Stimulated activated effector memory CD8-positive, alpha-beta T cell treated with anti-CD3 and anti-CD28 coated beads, Interleukin-12 subunit alpha, Interleukin-12 subunit beta, amount 100 ng/mL, for 72 hours (primary cell): ENCODE measurements at regions not wholly inside any gene's neighbourhood (a gene's known extent, or its start where the extent isn't known, plus 50 kb on each side); places are given as distances from the start of the nearest gene placed in this dataset.

Experiments
- ATAC-seq: fragments of 150-1000 bp; cut with Tn5 transposase; 2 replicates; pipeline ENCODE4 v1.10.0; 2021
- DNase-seq, 2 donors: peaks; one replicate each; pipeline ENCODE4 v3.0.0; 2021 to 2022; ENCODE audit warnings: low spot score in 2 of 2
- H3K27ac Mint-ChIP-seq: one replicate; pipeline ENCODE4 v1.8.0; 2022; ENCODE audit warnings: mild to moderate bottlenecking, mixed read lengths
- H3K36me3 Mint-ChIP-seq: one replicate; pipeline ENCODE4 v1.8.0; 2022; ENCODE audit warnings: mild to moderate bottlenecking, mixed read lengths
- H3K4me1 Mint-ChIP-seq: one replicate; pipeline ENCODE4 v1.8.0; 2022; ENCODE audit warnings: mixed read lengths
- H3K4me3 Mint-ChIP-seq: one replicate; pipeline ENCODE4 v1.8.0; 2022; ENCODE audit warnings: mild to moderate bottlenecking, mixed read lengths
- H3K9me3 Mint-ChIP-seq: one replicate; pipeline ENCODE4 v1.8.0; 2022; ENCODE audit warnings: mixed read lengths

DNA sequence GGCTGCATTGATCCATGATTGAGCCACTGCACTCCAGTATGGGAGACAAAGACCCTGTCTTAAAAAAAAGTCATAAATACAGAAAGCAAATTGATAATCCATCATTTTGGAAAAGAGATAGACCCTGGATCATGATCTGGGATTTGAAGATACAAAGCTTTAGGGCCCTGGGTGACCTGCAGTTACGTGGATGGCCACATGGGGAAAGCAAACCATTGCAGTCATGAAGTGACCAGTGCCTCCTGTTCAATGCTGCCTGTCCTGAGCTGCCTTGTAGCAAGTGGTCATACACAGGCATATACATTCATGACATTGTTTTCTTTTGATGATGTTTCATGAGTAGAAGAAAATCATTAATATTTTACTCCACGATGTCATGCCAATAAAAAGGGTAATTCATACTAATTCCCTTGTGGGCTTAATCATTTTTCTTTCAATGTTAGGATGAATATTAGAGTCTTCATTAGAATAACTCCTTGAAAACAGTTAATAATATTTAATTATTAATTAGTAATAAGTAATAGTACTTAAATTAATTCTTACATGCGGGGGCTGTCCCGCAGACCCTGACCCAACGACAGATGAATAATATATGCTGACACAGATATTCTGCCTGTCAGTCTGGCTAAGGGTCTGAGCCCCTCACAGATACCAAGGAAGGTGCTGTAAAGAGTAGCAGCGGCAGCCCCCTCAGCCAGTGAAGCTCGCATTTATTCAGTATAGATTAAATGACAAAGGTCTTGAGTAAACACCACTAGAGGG, 109.0 kb upstream of the UNC13C start:
- Mint-ChIP-seq H3K4me3 (no peak overlapping the region), H3K4me1 (no peaks in the 10 kb centered on the region), H3K36me3 (no peaks in the 10 kb centered on the region), H3K9me3 (peaks cover 7% of the 10 kb centered on the region), H3K27ac (no peak overlapping the region)
- ATAC-seq = no peak
- no peak for DNase-seq

DNA sequence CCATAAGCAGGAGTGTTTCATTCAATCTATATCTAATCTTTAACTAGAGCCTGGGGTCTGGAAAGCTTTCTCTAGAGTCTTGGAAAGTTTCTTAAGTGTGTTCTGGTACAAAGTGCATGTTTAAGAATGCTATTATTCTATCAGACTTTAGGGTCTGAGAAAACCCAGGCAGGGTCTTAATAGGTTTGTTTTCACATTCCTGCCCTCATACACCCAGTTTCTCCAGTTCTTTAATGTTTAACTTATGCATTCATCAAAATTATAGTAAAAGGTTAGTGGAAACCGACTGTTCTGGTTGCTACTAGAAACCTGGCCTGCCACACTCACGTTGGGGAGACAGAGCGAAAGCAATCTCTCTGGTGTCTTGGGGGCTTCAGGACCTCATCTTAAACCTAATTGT, 102.9 kb upstream of the WDR72 start:
- Mint-ChIP-seq H3K4me3 (no peak overlapping the region), H3K9me3 (no peaks in the 10 kb centered on the region), H3K4me1 (no peaks in the 10 kb centered on the region), H3K36me3 (no peaks in the 10 kb centered on the region), H3K27ac (no peak overlapping the region)
- no peak for DNase-seq
- no peak for ATAC-seq

DNA sequence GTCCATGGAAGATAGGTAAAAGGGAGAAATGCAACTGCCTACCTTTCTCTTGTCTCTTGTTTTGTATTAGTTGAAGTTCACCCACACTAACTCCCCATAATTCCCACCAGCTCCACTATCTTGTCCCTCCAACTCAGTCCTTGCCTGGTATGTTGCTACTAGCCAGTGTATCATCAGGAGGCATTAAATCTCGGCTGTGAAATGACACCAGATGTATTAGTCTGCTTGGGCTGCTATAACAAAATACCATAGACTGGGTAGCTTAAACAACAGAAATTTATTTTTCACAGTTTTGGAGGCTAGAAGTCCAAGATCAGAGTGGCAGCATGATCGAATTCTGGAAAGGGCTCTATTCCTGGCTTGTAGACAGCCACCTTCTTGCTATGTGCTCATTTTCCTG, 102.3 kb upstream of the WDR72 start:
- H3K36me3 Mint-ChIP-seq = no peaks in the 10 kb centered on the region
- no peaks in the 10 kb centered on the region for H3K4me1 Mint-ChIP-seq
- H3K9me3 Mint-ChIP-seq = no peaks in the 10 kb centered on the region
- ATAC-seq = no peak
- no peak for DNase-seq
- no peak overlapping the region for H3K27ac Mint-ChIP-seq
- H3K4me3 Mint-ChIP-seq = no peak overlapping the region

DNA sequence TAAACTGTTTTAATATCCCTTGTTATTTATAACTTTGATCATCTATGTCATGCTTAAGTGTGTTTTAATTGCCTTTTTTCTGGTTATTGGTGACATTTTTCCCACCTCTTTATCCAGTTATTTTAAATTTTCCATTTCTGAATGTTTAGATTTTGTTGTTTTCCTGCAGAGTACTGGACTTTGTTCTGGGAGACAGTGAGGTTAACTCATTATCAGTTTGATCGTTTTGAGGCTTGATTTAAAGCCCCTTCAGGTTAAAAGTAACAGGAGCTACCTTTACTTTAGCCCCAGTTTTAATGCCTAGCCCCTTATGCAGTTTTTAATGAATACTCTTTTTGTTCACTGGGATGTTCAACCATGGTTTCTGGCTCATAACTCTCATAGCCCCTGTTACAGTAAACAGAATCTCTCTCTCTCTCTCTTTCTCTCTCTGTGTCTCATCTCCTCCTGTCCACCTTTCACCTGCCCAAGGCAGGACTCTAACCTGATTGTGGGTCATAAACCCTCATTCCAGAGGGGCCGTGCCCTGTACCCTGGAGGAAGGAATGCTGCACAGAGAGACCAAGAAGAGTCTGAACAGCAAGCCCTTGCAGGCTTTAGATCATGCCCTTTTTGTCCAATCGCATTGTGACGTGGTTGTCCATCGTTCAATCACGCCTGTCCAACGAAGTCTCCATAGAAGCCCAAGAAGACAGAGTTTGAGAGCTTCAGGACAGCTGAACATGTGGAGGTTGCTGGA, 91.8 kb upstream of the WDR72 start:
- Mint-ChIP-seq H3K27ac (no peak overlapping the region), H3K4me1 (no peaks in the 10 kb centered on the region), H3K4me3 (no peak overlapping the region), H3K9me3 (peaks cover 7% of the 10 kb centered on the region), H3K36me3 (no peaks in the 10 kb centered on the region)
- no peak for DNase-seq
- peak; percentile 13 for ATAC-seq

DNA sequence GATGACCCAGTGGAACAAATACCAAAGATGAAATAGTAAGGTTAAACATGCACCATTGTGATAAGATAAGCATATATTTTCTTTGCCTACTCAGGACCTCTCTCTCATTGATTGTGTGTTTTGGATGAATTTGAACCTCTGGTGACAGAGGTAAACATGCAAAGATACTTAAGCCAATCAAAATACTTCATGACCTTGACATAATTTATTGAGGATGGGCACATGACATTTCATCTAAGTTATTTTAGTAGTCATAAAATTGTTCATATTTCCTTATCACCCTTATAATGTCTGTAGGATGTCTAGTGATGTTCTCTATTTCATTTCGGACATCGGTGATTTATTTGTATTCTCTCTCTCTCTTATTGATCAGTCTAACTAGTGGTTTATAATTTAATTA, 88.3 kb upstream of the WDR72 start:
- no peaks in the 10 kb centered on the region for H3K36me3 Mint-ChIP-seq
- no peak overlapping the region for H3K27ac Mint-ChIP-seq
- DNase-seq (no peak), ATAC-seq (no peak)
- H3K4me1 Mint-ChIP-seq = no peaks in the 10 kb centered on the region
- peaks cover 7% of the 10 kb centered on the region for H3K9me3 Mint-ChIP-seq
- no peak overlapping the region for H3K4me3 Mint-ChIP-seq

DNA sequence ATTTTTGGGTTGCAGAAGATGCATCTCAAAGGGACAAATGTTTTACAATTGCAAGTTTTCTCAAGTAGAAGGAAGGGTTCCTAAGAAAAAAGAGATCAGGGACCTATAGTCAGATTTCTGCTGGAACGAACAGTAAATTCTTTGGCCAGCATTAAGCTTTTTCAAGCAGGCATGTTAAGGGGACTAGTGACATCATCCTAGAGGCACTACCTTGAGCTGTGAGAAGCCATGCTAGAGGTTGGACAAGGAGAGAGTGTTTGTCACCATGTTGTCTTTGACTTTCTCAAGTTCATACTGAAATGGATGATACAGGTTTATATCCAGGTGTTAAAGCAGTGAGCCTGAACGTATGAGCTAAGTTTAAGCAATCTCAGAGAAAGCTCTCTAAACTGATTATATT, 85.2 kb upstream of the WDR72 start:
- Mint-ChIP-seq H3K4me3 (no peak overlapping the region), H3K9me3 (no peaks in the 10 kb centered on the region), H3K36me3 (no peaks in the 10 kb centered on the region), H3K4me1 (no peaks in the 10 kb centered on the region), H3K27ac (no peak overlapping the region)
- ATAC-seq (no peak), DNase-seq (no peak)

DNA sequence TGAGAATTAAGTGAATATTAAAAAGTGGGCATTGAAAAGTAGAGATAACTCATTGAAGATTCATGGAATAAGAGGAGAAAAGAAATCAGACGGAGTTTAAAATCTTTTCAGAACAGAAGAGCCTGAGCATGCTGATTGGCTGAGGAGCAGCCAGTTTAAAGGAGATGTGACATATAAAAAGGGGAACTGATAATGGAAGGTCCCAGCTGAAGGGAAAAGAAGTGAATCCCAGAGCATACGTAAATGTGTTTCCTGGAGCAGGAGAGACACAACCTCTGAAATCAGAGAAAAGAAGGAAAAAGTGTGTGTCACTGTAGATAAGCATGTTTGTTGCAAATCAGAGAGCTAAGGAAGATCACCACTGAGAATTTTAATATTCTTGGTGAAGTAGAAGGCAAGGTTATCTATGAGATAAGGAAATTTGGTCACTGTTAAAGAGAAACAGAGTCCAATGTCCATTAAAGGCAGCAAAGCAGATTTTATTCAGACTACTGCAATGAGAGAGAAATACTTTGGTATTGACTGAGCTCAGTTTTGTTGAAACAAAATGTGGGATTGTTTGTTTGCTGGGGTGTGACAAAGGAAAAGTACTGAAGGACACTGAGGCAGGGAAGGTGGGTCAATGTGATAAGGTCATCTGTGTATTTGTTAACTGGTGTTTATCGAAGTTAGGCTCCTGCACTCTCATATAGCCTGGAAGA, 84.6 kb upstream of the WDR72 start:
- DNase-seq (no peak), ATAC-seq (no peak)
- H3K4me1 Mint-ChIP-seq = no peaks in the 10 kb centered on the region
- no peaks in the 10 kb centered on the region for H3K9me3 Mint-ChIP-seq
- H3K27ac Mint-ChIP-seq = no peak overlapping the region
- no peak overlapping the region for H3K4me3 Mint-ChIP-seq
- no peaks in the 10 kb centered on the region for H3K36me3 Mint-ChIP-seq

DNA sequence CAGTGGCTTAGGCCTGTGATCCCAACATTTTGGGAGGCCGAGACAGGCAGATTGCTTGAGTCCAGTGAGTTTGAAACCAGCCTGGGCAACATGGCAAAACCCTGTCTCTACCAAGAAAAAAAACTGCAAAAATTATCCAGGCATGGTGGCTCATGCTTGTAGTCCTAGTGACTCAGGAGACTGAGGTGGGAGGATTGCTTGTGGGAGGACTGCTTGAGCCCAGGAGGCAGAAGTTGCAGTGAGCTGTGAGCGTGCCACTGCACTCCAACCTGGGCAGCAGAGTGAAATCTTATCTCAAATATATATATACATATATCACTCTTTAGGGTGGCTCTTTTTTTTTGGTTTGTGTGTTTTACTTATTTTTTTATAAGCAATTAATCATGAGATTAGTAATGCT, 83.7 kb upstream of the WDR72 start:
- H3K27ac Mint-ChIP-seq = no peak overlapping the region
- no peak for DNase-seq
- H3K36me3 Mint-ChIP-seq = no peaks in the 10 kb centered on the region
- H3K4me1 Mint-ChIP-seq = no peaks in the 10 kb centered on the region
- H3K9me3 Mint-ChIP-seq = no peaks in the 10 kb centered on the region
- no peak overlapping the region for H3K4me3 Mint-ChIP-seq
- no peak for ATAC-seq

DNA sequence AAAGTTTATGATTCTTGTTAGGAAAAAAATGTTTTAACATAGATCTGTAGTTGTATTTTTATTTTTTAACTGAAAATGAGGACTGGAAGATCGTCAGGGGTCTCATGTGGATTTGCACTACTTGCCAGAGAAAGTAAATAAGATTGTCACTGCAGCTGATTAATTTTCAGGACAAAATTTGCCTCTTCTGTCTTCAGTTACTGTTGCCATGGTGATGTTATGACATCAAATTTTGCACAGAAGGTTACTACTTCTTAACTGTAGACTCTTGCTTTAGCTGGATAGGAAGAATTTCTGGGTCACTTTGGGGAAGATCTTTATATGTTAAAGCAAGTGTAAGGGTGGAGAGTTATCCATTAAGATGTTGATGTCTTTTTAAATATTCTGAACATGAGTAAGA, 82.2 kb upstream of the WDR72 start:
- Mint-ChIP-seq H3K4me3 (no peak overlapping the region), H3K36me3 (no peaks in the 10 kb centered on the region), H3K4me1 (no peaks in the 10 kb centered on the region), H3K27ac (no peak overlapping the region), H3K9me3 (no peaks in the 10 kb centered on the region)
- ATAC-seq = no peak
- DNase-seq = no peak

DNA sequence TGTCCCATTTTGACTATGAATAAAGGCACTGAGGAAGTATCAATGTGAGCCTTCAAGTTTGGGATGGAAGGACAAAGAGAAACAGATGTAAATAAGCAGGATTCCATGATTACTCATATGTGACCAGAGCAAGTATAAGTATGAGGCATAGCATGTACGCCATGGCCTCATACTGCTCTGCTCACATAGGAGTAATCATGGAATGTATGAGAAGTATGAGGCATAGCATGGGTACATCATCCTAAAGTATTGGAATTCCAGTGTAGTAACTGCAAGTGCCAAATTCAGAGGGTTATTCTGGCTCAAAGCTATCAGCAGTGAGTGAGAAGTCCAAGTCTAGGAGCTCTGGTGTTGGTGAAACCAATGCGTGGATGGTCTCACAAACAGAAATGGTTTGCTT, 81.2 kb upstream of the WDR72 start:
- no peaks in the 10 kb centered on the region for H3K9me3 Mint-ChIP-seq
- no peaks in the 10 kb centered on the region for H3K4me1 Mint-ChIP-seq
- H3K4me3 Mint-ChIP-seq = no peak overlapping the region
- no peak for ATAC-seq
- H3K27ac Mint-ChIP-seq = no peak overlapping the region
- no peaks in the 10 kb centered on the region for H3K36me3 Mint-ChIP-seq
- no peak for DNase-seq

DNA sequence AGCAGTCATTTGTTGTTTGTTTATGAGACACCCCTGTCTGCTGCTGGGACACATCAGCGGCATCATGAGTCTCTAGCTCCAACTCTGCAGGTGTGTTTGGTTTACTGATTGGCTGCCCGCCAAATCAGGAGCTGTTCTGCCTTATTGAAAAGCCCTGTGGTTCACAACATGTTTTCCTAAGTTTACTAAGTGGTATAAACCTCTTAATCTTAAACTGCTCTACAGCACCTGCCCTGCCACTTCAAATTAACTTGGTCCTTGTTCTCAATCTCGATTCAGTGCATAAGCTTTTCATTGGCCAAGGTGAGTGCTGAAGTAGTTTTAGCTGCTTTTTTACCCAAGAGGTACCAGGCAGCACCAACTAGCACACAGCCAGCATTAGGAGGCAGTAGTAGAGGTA, 77.8 kb upstream of the WDR72 start:
- DNase-seq (no peak), ATAC-seq (no peak)
- Mint-ChIP-seq H3K4me3 (no peak overlapping the region), H3K36me3 (no peaks in the 10 kb centered on the region), H3K4me1 (no peaks in the 10 kb centered on the region), H3K9me3 (no peaks in the 10 kb centered on the region), H3K27ac (no peak overlapping the region)

DNA sequence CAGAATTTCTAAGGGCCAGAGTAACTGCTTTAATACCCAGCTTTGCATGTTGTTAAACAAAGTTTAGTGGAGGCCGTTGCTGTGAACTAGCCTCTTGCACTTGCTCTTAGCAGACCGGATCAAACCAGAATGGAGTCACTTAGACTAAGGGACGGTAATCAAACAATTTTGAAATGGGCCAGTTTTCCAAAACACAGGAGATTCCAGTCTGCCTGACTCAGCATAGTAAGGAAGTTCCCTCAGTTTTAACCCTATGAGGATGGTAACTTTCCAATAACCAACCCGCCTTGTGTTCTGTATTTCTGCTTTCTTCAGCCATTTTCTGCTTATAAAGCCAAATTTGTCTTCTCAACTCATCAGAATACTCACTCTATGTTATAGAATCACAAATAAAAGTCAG, 77.2 kb upstream of the WDR72 start:
- ATAC-seq = no peak
- H3K4me3 Mint-ChIP-seq = no peak overlapping the region

DNA sequence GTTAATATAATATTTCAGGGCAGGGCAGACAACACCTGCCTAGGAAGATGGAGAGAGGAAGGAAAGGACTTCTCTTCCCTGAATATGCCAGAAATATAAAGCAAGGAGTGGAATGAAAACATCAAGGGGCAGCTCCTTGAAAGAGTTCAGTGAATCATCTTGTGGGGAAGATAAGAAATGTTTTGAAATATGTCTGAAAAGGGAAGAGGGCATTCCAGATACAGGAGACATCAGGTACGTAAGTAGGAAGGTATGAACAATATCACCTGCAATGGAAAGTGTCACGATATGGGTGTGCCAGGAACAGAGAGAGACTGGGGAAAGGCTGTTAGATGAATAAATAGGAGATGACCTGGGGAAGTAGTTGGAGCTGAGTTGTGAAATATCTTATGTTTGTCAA, 75.8 kb upstream of the WDR72 start:
- H3K4me3 Mint-ChIP-seq = no peak overlapping the region
- ATAC-seq = no peak

More for the DNA sequence above, 77.2 kb upstream of the WDR72 start:
- Mint-ChIP-seq H3K36me3 (no peaks in the 10 kb centered on the region), H3K27ac (no peak overlapping the region), H3K9me3 (no peaks in the 10 kb centered on the region), H3K4me1 (no peaks in the 10 kb centered on the region)
- no peak for DNase-seq

DNA sequence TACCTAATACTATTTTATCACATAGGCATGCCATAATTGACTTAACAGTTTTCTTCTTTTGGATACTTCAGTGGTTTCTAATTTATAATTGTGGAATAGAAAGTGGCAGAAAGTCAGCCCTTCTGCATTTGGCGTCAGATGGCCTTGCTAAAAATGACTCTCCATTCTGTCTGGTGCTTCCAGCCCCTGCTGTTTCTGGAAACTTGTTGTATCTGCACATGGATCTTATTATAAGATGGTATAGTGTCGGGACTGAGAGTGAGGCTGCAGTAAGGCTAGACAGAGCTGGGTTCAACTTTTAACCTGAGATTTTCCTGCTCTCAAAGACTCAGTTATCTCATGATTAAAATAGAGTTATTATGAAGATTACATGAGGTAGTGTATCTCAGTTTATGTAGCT, 74.8 kb upstream of the WDR72 start:
- Mint-ChIP-seq H3K4me1 (no peaks in the 10 kb centered on the region), H3K9me3 (no peaks in the 10 kb centered on the region), H3K36me3 (no peaks in the 10 kb centered on the region), H3K27ac (no peak overlapping the region), H3K4me3 (no peak overlapping the region)
- no peak for ATAC-seq
- DNase-seq = no peak

More for the DNA sequence above, 75.8 kb upstream of the WDR72 start:
- Mint-ChIP-seq H3K27ac (no peak overlapping the region), H3K36me3 (no peaks in the 10 kb centered on the region), H3K4me1 (no peaks in the 10 kb centered on the region), H3K9me3 (no peaks in the 10 kb centered on the region)
- no peak for DNase-seq

DNA sequence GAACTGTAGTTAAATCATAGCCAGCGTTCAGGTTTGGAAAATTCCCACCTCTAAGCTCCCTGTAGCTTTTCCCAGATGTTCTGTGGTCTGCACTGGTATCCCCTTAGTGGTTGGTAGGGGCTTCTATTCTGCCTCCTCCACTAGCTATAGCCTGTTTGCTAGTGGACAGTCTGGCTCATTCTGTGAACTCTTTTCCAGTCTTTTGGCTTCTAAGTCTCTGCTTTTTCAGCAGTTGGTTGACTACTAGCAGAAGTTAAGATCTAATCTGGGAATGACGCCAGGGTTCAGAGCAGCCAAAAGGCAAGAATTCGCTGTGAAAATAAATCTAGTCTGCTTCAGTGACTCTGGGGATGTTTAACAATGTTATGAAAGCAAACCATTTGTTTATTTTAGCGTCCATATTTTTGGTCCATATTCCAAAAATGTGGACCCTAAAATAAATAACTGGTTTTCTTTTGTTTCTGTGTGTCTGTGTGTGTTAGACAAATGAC, 73.7 kb upstream of the WDR72 start:
- Mint-ChIP-seq H3K4me3 (no peak overlapping the region), H3K27ac (no peak overlapping the region), H3K36me3 (no peaks in the 10 kb centered on the region), H3K9me3 (no peaks in the 10 kb centered on the region), H3K4me1 (no peaks in the 10 kb centered on the region)
- no peak for DNase-seq
- no peak for ATAC-seq
